GM19452 (cell line): ENCODE measurements at regions not wholly inside any gene's neighbourhood (a gene's known extent, or its start where the extent isn't known, plus 50 kb on each side); places are given as distances from the start of the nearest gene placed in this dataset.

Experiments used
- ATAC-seq: cut with Tn5 transposase; IDR thresholded peaks from one replicate; pipeline ENCODE4 v1.9.1; 2021; ENCODE audit not compliant: unreplicated experiment

DNA sequence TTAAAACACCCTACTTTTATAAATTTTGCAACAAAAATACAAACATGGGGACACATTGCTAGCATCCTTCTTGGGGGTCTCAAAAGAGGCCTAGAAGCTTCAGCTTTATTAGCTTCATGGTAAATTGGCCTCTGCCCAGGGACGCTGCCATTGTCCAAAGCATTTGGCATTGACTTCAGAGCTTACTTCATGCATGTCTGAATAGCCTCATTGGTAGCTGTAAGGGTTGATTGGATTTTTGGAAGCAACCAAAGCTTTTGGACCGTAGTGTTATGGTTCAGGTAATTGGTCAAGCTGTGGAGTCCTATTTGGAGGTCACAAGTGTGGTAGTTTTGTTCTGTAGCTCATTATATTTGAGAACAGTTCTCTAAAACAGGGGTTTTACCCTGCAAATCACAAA is 411.7 kb upstream of the SLC24A2 start:
- no peak for ATAC-seq

GRCh38 chr9:20199111-20199510 is 410.3 kb upstream of the SLC24A2 start:
- ATAC-seq, result no peak

DNA sequence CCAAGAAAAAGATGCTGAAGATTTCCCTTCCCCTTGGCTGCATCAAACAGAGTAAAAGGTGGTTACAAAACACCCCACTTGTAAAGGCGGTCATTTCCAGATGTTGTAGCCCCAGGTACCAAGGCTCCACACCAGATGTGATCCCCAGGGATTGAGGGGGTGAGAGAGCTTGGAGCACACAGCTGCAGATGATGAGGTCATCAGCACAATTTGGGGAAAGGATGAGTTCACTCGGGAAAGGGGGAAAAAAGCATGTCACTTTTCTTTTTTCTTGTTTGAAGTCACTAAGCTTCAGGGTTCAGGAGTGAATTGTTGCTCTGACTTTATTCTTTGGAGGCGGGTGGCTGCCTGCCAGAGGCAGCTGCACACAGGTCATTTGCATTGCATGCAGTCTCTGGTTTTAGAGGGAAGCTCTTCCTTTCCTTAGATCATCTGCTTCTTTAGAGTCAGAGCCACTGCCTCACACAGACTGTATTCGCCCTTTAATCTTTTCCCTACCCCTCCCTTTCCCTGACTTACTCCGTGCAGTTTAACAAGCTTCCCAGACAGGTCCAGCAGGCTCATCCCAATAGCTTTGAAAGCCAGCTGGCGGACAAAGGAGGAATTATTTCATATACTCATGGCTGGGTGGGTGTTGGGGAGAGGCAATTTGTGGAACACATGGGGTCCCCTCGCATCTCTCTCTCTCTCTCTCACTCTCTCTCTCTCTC is 409.3 kb upstream of the SLC24A2 start:
- no peak for ATAC-seq

DNA sequence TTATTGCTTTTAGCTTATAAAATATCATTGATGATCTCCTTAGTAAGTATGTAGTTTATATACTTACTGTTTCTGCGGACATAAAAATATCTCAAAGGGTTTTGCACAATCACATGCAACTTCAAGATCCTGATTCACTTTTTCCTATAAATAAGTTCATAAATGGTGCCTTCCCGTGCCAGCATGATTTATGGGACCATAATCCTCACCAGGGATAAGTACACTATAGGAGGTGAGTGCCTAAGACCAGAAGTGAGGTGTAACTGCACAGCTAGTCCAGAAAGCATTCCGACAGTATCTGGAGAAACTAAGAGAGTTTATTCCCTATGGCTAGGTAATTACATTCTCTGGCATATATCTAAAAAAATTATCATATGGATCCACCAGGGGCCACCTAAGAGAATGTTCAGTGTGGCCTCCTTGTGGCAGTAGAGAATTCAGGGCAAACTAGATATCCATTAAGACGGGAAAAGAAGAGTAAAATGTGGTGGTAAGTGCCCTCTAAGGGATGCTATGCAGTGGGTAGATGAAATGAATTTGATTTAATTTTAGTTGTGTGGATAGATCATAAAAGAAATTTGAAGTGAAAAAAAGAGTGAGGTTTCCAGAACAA is 402.5 kb upstream of the SLC24A2 start:
- ATAC-seq, result no peak

DNA sequence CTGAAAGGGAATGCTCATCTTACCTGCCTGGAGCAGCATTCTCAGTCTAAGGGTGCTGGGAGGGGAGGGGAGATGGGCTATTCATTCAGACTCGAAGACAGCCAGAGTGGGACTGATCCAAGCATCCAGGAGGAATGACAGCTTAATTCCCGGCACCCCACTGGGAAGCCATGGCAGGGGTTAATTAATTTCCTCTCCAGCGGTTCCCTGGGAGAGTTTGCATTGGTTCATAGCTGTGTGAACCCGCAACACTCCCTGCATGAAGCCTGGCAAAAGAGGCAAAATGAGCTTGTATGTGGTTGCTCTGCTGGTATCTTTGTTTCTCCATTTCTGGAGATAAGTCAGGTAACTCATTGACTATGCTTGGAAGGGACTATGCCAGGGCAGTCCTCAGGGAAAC is 401.0 kb upstream of the SLC24A2 start:
- no peak for ATAC-seq

GRCh38 chr9:20188616-20189369 is 400.0 kb upstream of the SLC24A2 start:
- no peak for ATAC-seq

- no peak for ATAC-seq
Observed at GRCh38 chr9:20187318-20187717, 398.5 kb upstream of the SLC24A2 start.

GRCh38 chr9:20186823-20187222 is 398.0 kb upstream of the SLC24A2 start:
- no peak for ATAC-seq

DNA sequence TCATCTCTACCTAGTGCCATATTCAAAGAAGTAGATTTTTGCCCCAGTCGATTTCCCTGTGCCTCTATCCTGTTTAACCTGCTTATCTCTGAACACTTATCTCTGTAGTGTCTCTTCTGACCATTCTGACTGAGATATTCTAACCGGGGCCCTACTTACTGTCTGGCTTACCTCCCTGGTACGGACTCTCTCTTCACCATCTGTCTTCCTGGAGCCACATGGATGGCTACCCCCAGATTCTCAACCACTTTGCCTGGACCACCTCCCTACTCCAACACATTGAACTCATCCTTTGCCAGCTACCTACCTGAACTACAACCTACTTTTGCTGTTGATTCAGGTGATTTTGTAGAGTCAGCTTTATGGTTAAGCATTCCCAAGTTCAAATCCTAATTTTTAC is 397.4 kb upstream of the SLC24A2 start:
- no peak for ATAC-seq

- ATAC-seq, result no peak
Observed at GRCh38 chr9:20184541-20184940, 395.7 kb upstream of the SLC24A2 start.

DNA sequence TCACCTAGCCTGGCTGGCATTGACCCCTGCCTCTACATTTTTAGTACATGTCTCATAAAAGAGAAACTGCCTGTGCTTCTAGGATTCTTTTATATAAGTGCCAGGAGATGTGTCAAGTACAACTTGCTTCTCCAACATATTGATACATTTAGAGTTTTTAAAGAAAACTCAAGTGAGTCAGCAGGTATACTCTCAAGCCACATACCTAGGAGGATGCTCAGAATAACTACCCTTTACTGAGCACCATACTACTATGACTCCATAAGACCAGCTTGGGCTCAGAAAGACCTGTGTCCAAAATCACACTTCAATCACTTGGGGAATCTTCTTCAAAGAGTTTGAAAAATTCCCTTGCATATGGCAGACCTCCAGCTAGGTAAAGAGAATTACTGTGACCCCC is 389.8 kb upstream of the SLC24A2 start:
- ATAC-seq, result no peak

DNA sequence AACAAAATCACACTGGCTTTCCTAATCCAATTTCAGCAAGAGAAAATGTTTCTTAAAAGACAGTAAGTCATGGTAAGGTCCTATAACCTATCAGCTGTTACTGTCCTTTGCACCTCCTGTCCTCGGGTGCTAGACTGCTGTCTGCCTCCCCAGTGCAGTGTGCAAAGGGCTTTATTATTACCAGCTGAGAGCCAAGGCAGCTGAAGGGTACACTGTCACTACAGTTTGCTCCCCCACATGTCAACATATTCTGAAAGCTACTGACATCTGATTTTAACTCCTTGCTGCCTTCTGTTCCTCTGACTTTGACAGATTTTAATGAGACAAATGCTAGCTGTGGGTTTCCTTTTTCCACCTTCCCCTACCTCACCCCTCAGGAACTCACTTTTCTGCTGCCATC is 389.4 kb upstream of the SLC24A2 start:
- no peak for ATAC-seq

DNA sequence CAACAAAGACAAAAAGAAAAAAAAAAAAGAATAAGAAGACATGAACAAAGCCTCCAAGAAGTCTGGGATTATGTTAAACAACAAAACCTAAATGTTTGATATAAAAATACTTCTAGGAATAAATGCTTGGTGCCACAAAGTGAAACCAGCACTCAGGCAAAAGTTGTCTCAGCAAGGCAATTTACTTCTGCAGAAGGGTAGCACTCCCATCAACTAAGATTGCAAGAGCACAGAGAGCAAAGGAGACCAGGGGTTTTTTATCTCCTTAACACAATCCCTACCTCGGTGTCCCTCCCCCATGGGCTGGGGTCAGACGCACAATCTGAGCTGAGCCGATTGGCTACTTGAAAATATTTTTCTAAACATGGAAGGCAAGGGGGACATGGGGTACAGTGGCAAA is 381.3 kb upstream of the SLC24A2 start:
- ATAC-seq, result no peak

GRCh38 chr9:20152151-20152725 is 363.4 kb upstream of the SLC24A2 start:
- no peak for ATAC-seq

GRCh38 chr9:20148416-20148815 is 359.6 kb upstream of the SLC24A2 start:
- ATAC-seq, result no peak

- no peak for ATAC-seq
Observed at GRCh38 chr9:20144197-20144596, 355.4 kb upstream of the SLC24A2 start.

GRCh38 chr9:20139763-20140290 is 351.0 kb upstream of the SLC24A2 start:
- ATAC-seq, result no peak

DNA sequence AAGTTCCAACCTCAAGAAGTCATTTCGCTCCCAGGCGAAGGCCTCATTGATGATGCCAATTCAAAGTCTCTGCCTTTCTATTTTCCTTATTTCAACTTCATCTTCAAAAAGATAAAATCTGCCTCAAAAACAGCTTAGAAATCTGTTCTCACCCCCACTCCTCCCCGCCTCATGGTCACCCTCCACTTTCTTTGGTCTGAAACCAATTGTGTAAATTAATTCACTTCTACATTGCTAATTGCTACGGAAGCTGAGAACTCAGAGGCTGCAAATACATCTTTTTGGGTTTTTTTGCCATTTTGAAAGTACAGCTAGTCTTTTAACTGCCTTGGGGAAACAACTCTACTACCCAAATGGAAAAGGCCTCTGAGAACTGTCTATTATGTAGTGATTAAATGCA is 350.0 kb upstream of the SLC24A2 start:
- no peak for ATAC-seq

GRCh38 chr9:20138116-20138515 is 349.3 kb upstream of the SLC24A2 start:
- no peak for ATAC-seq

- ATAC-seq, result no peak
Observed at GRCh38 chr9:20137425-20137824, 348.6 kb upstream of the SLC24A2 start.

DNA sequence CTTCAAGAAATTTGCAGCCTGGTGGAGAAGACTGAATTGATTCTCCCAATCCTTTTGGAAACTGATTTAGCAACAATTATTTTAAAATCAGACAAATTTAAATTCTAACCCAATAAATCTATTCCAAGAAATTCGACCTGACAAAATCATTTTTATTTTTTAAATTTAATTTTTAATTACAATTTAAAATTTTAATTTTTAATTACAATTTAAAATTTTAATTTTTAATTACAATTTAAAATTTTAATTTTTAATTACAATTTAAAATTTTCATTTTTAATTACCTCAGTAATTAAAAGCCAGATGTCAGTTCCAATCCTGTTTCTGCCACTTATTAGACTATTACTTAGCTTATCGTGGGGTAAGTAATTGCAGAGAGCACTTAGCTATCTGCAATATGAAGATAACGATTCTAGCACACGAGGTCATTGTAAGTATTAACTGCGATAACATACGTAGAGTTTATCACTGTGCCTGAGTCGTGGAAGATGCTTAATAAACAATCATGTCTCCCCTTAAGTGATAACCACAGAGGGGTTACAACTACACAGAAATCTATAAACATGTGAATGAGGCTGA is 346.4 kb upstream of the SLC24A2 start:
- ATAC-seq, result no peak
